ENCODE measurements at regions not wholly inside any gene's neighbourhood (a gene's known extent, or its start where the extent isn't known, plus 50 kb on each side); places are given as distances from the start of the nearest gene placed in this dataset.

- TF ChIP-seq, protein P1, sequence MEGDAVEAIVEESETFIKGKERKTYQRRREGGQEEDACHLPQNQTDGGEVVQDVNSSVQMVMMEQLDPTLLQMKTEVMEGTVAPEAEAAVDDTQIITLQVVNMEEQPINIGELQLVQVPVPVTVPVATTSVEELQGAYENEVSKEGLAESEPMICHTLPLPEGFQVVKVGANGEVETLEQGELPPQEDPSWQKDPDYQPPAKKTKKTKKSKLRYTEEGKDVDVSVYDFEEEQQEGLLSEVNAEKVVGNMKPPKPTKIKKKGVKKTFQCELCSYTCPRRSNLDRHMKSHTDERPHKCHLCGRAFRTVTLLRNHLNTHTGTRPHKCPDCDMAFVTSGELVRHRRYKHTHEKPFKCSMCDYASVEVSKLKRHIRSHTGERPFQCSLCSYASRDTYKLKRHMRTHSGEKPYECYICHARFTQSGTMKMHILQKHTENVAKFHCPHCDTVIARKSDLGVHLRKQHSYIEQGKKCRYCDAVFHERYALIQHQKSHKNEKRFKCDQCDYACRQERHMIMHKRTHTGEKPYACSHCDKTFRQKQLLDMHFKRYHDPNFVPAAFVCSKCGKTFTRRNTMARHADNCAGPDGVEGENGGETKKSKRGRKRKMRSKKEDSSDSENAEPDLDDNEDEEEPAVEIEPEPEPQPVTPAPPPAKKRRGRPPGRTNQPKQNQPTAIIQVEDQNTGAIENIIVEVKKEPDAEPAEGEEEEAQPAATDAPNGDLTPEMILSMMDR (IDR thresholded peaks at IDR 0.05) = no peak
- TF ChIP-seq EP300 (IDR thresholded peaks at IDR 0.05) (no peak), POLR2A (IDR thresholded peaks at IDR 0.05) (no peak)
Measured at GRCh38 chr9:81470864-81471263, 218.5 kb downstream of the TLE1 start.

Data from upper lobe of left lung (tissue), 4 donors.